ENCODE measurements at regions not wholly inside any gene's neighbourhood (a gene's known extent, or its start where the extent isn't known, plus 50 kb on each side); places are given as distances from the start of the nearest gene placed in this dataset.

GRCh38 chr5:101084353-101084752 is 181.3 kb upstream of the ST8SIA4 start:
- TF ChIP-seq POLR2A (IDR thresholded peaks at IDR 0.05) (no peak), CTCF (IDR thresholded peaks at IDR 0.05 in 4 of 5, conservative IDR thresholded peaks at IDR 0.05 in 1 of 5) (no peak)
